ENCODE measurements at regions not wholly inside any gene's neighbourhood (a gene's known extent, or its start where the extent isn't known, plus 50 kb on each side); places are given as distances from the start of the nearest gene placed in this dataset.

GRCh38 chr4:19936476-19936875, 315.2 kb upstream of the SLIT2 start:
- H3K9me3 ChIP-seq (replicated peaks in 1 of 2; ENCODE audit: control insufficient read depth in 1 of 2, insufficient read depth in 1 of 2, low read length in 2 of 2) = no peaks in the 10 kb centered on the region
- H3K4me1 ChIP-seq (ENCODE audit: control insufficient read depth in 1 of 2, insufficient read depth in 2 of 2, low read length in 2 of 2) = no peaks in the 10 kb centered on the region
- peaks cover 0 to 2% (median 0%) of the 10 kb centered on the region in 7 donors for H3K9me3 Mint-ChIP-seq
- H3K4me3 Mint-ChIP-seq = no peak overlapping the region
- no peaks in the 10 kb centered on the region for H3K36me3 ChIP-seq (replicated peaks in 1 of 2; ENCODE audit: control insufficient read depth in 1 of 2, insufficient read depth in 2 of 2, low read length in 2 of 2)
- H3K36me3 Mint-ChIP-seq = no peaks in the 10 kb centered on the region
- no peak overlapping the region for H3K4me3 ChIP-seq (replicated peaks in 1 of 3; ENCODE audit: low read depth in 2 of 3, low read length in 3 of 3)
- no peak for DNase-seq
- H3K27me3 Mint-ChIP-seq (ENCODE audit: low read depth in 3 of 3) = peaks cover 0 to 2% (median 0%) of the 10 kb centered on the region in 3 donors
- H3K9ac ChIP-seq (ENCODE audit: insufficient read depth, low read length, poor library complexity, severe bottlenecking) = no peak overlapping the region
- 0% methylated on average over 1 of the region's 3 CpGs for WGBS (ENCODE audit: insufficient coverage)
- no peaks in the 10 kb centered on the region for H3K27me3 ChIP-seq (ENCODE audit: control insufficient read depth in 2 of 2, insufficient read depth in 2 of 2, low read length in 2 of 2)
- no peak overlapping the region for H3K27ac Mint-ChIP-seq
- no peak for TF ChIP-seq CTCF (IDR thresholded peaks at IDR 0.05)
- H3K79me2 ChIP-seq (ENCODE audit: insufficient read depth, low read length) = no peaks in the 10 kb centered on the region
- intact Hi-C loops (cut with micrococcal nuclease) = no loop called here
- no peak overlapping the region for H2AFZ ChIP-seq (ENCODE audit: insufficient read depth, low read depth, low read length, poor library complexity, severe bottlenecking)
- no peaks in the 10 kb centered on the region for H4K20me1 ChIP-seq (ENCODE audit: insufficient read depth, low read length)
- no peaks in the 10 kb centered on the region for H3K4me1 Mint-ChIP-seq
- H3K27ac ChIP-seq (ENCODE audit: low read depth in 1 of 2, low read length in 2 of 2) = no peak overlapping the region
- no peak overlapping the region for H3K4me2 ChIP-seq (replicated peaks; ENCODE audit: extremely low read depth, low read length, poor library complexity, severe bottlenecking)

GRCh38 chr4:19930742-19931141, 321.0 kb upstream of the SLIT2 start:
- H3K9me3 Mint-ChIP-seq = peaks cover 0 to 4% (median 0%) of the 10 kb centered on the region in 7 donors
- H3K9ac ChIP-seq (ENCODE audit: insufficient read depth, low read length, poor library complexity, severe bottlenecking) = no peak overlapping the region
- WGBS (ENCODE audit: insufficient coverage) = no CpG with 5 or more reads among the region's 3 CpGs
- H3K4me2 ChIP-seq (replicated peaks; ENCODE audit: extremely low read depth, low read length, poor library complexity, severe bottlenecking) = no peak overlapping the region
- H3K36me3 Mint-ChIP-seq = no peaks in the 10 kb centered on the region
- H3K4me3 Mint-ChIP-seq = no peak overlapping the region
- no peaks in the 10 kb centered on the region for H3K27me3 Mint-ChIP-seq (ENCODE audit: low read depth in 3 of 3)
- TF ChIP-seq CTCF (IDR thresholded peaks at IDR 0.05) = no peak
- H2AFZ ChIP-seq (ENCODE audit: insufficient read depth, low read depth, low read length, poor library complexity, severe bottlenecking) = no peak overlapping the region
- H4K20me1 ChIP-seq (ENCODE audit: insufficient read depth, low read length) = no peaks in the 10 kb centered on the region
- H3K4me3 ChIP-seq (replicated peaks in 1 of 3; ENCODE audit: low read depth in 2 of 3, low read length in 3 of 3) = no peak overlapping the region
- intact Hi-C loops (cut with micrococcal nuclease) = no loop called here
- H3K27ac Mint-ChIP-seq = no peak overlapping the region
- no peaks in the 10 kb centered on the region for H3K36me3 ChIP-seq (replicated peaks in 1 of 2; ENCODE audit: control insufficient read depth in 1 of 2, insufficient read depth in 2 of 2, low read length in 2 of 2)
- H3K9me3 ChIP-seq (replicated peaks in 1 of 2; ENCODE audit: control insufficient read depth in 1 of 2, insufficient read depth in 1 of 2, low read length in 2 of 2) = peaks cover 0 to 4% of the 10 kb centered on the region in 2 donors
- no peaks in the 10 kb centered on the region for H3K4me1 ChIP-seq (ENCODE audit: control insufficient read depth in 1 of 2, insufficient read depth in 2 of 2, low read length in 2 of 2)
- no peaks in the 10 kb centered on the region for H3K4me1 Mint-ChIP-seq
- no peak overlapping the region for H3K27ac ChIP-seq (ENCODE audit: low read depth in 1 of 2, low read length in 2 of 2)
- H3K27me3 ChIP-seq (ENCODE audit: control insufficient read depth in 2 of 2, insufficient read depth in 2 of 2, low read length in 2 of 2) = no peaks in the 10 kb centered on the region
- no peak for DNase-seq
- no peaks in the 10 kb centered on the region for H3K79me2 ChIP-seq (ENCODE audit: insufficient read depth, low read length)
